Lower leg skin (tissue), 4 donors: ENCODE measurements at regions not wholly inside any gene's neighbourhood (a gene's known extent, or its start where the extent isn't known, plus 50 kb on each side); places are given as distances from the start of the nearest gene placed in this dataset.
"Not testable (repeated sequence)": the region's sequence is repeated elsewhere in the genome, so short reads cannot be mapped to it uniquely, and the experiment has no call there.

Source experiments
- DNase-seq, 2 donors: peaks; one replicate each; pipeline ENCODE4 v3.0.0-alpha.2; 2019; ENCODE audit warnings: low spot score in 2 of 2
- H3K4me3 ChIP-seq: fragments of 200-600 bp; sonication (generic); 2 replicates; pipeline ENCODE4 v1.5.1; 2017; ENCODE audit warnings: mild to moderate bottlenecking, low read depth; ENCODE audit not compliant: poor library complexity, severe bottlenecking
- POLR2A ChIP-seq, 2 donors: fragments of 450-650 bp; IDR thresholded peaks; one replicate each; pipeline ENCODE4 v1.6.1; 2016 to 2017; ENCODE audit warnings: antibody characterized with exemption in 2 of 2, mild to moderate bottlenecking in 1 of 2, moderate library complexity in 1 of 2
- WGBS, 2 donors: methylation state at CpG; one replicate each; pipeline ENCODE4 v1.1.5; 2018; 5-methylcytosine and 5-hydroxymethylcytosine counted together
- intact Hi-C: fragments of 100-400 bp; cut with DNase I; formaldehyde crosslinking; loops from one replicate; pipeline ENCODE4 v1.15.0; 2023; ENCODE audit warnings: low total_unique reads
- TF ChIP-seq, protein P1 (sequence below), 3 donors: fragments of 450-650 bp; IDR thresholded peaks; one replicate each; pipeline ENCODE4 v1.5.1; 2016; ENCODE audit warnings: antibody characterized with exemption in 3 of 3, mild to moderate bottlenecking in 3 of 3, moderate library complexity in 2 of 3

DNA sequence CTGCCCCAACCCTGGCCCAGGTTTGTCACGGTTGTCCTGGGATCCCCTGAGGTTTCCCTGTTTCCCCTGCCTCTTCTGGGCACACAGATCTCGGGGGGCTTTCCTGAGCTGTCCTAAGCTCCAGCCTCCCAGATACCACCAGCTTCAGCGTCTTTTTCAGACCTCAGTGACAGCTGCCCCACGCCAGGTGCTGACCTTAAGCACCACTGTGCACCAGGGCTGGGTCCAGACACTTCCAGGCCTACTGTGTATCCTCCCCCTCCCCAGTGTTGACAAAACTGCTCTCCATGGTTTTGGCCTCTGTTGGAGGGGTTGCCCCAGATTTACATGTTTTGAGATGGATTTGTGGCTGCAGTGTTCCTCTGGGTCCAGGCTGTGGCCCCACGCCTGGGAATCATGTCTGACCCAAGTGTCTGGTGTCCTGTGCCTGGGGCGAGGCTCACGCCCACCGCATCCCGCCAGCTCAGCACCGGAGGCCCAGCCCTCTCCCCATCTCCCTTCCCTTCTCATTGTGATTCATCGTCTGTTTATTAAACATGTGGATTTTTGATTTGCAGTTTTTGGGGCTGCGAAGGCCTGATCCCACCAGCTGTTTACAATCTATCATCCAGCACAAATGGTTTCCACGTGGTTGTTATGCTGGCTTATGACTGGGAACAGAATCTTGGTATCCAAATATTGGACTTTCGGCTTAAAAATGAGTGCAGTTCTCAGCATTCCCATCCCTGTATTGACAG, 82.1 kb downstream of the METRNL start:
- peak; percentile 44 to 90 for DNase-seq
- no peak overlapping the region for H3K4me3 ChIP-seq
- intact Hi-C loops = no loop called here
- 63 to 76% methylated on average over 14 of the region's 14 CpGs for WGBS, 2 donors
- TF ChIP-seq POLR2A (IDR thresholded peaks at IDR 0.05) = no peak
- TF ChIP-seq, protein P1, sequence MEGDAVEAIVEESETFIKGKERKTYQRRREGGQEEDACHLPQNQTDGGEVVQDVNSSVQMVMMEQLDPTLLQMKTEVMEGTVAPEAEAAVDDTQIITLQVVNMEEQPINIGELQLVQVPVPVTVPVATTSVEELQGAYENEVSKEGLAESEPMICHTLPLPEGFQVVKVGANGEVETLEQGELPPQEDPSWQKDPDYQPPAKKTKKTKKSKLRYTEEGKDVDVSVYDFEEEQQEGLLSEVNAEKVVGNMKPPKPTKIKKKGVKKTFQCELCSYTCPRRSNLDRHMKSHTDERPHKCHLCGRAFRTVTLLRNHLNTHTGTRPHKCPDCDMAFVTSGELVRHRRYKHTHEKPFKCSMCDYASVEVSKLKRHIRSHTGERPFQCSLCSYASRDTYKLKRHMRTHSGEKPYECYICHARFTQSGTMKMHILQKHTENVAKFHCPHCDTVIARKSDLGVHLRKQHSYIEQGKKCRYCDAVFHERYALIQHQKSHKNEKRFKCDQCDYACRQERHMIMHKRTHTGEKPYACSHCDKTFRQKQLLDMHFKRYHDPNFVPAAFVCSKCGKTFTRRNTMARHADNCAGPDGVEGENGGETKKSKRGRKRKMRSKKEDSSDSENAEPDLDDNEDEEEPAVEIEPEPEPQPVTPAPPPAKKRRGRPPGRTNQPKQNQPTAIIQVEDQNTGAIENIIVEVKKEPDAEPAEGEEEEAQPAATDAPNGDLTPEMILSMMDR (IDR thresholded peaks at IDR 0.05) = no peak

DNA sequence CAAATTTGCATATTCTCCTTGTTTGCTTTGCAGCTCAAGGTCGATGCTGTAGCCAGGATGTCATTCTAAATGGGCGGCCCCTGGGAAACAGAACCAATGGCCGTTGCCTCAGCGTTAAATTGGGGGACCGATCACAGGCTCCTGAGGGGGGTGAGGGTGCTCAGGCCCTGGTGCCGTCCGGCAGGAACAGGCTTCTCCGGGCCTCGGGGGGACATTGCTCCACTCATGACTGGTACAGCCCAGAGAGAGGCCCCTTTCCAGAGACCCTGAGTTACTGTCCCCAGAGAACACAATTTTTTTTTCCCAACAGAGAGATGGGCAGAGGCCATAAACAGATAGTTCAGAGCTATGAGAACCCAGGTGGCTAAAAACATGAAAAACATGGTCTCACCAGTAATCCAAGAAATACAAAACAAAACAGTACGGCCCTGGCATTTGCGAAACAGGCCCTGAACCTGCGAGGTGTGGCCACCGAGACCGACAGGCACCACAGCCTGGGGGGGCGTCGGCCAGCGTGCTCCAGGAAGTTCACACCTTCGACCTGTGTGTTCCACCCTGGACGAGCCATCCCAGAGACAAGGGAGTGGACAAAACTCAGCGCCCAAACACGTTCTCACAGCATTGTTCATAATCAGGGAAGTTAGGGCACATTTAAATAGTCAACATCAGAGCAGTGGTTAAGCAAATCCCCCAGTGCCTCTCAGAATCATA, 82.8 kb downstream of the METRNL start:
- intact Hi-C loops = no loop called here
- DNase-seq = peak; percentile 13 to 78
- WGBS, 2 donors = 73 to 74% methylated on average over 21 of the region's 21 CpGs
- TF ChIP-seq, protein P1 (IDR thresholded peaks at IDR 0.05) = no peak
- TF ChIP-seq POLR2A (IDR thresholded peaks at IDR 0.05) = no peak
- no peak overlapping the region for H3K4me3 ChIP-seq

DNA sequence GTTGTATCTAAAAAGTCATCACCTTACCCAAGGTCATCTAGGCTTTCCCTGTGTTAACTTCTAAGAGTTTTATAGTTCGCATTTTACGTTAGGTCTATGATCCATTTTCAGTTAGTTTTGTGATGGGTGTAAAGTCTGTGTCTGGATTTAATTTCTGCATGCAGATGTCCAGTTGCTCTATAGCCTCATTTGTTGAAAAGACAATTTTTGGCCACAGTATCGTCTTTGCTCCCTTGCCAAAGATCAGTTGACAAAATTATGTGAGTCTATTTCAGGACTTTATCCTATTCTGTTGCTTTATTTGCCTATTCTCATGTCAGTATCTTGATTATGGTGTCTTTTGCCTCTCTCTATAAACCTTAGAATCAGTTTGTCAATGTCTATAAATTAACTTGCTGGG, 85.1 kb downstream of the METRNL start:
- no peak for DNase-seq
- H3K4me3 ChIP-seq = no peak overlapping the region
- TF ChIP-seq, protein P1 (IDR thresholded peaks at IDR 0.05) = no peak
- TF ChIP-seq POLR2A (IDR thresholded peaks at IDR 0.05) = no peak
- intact Hi-C loops = no loop called here
- WGBS, 2 donors = 61 to 68% methylated on average over 3 of the region's 3 CpGs

DNA sequence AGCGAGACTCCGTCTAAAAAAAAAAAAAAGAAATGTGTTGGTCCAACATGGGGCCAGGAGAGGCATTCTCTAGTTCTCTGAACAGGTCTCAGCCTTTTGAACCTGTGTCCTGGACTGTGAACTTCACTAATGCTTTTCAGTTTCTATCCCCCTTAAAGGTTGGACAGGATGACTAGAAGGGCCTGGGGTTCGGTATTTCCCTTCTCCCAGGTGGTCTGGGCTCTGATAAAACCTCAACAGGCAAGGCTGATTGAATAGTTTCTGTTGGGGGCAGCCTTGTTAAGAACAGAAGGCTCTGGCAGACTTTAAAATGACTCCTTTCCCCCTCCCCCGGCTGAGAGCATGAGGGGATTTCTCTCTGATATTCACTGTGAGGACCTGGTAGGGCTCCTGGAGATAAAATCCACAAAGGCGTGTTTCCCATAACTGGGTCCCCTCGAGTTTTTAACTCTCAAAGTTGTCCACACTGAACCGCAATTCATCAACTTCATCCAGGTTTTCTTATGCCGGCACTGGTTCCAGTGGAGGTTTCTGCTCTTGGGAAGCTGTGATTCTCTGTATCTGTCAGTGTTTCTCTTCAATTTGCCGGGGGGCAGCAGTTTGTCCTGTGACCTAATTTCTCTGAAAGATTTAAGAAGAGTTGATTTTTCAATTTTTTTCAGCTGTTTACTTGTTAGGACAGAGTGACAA, 91.3 kb downstream of the METRNL start:
- H3K4me3 ChIP-seq = no peak overlapping the region
- intact Hi-C loops = no loop called here
- TF ChIP-seq POLR2A (IDR thresholded peaks at IDR 0.05) = no peak
- TF ChIP-seq, protein P1 (IDR thresholded peaks at IDR 0.05) = no peak
- peak in 1 of 2 donors; percentile 79 for DNase-seq
- WGBS, 2 donors = 66 to 73% methylated on average over 9 of the region's 9 CpGs

DNA sequence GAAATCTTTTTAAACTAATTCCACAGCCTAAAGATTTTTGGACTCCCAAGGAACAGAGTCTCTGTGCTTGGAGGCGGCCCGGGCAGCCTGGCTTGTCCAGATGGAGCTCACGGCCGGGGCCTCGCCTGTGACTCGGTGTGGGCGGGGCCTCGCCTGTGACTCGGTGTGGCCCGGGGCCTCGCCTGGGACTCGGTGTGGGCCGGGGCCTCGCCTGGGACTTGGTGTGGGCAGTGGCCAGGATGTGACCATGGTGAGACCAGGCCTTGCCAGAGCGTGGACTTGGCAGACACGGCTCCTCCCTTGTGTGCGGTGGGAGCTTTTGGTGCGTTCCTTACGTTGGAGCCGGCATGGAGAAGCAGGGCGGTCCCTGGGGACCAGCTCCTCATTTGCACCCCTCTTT, 92.3 kb downstream of the METRNL start:
- H3K4me3 ChIP-seq = no peak overlapping the region
- DNase-seq = peak; percentile 15 to 79
- intact Hi-C loops = no loop called here
- 49 to 70% methylated on average over 14 to 21 of the region's 21 CpGs for WGBS, 2 donors
- TF ChIP-seq POLR2A (IDR thresholded peaks at IDR 0.05) = no peak
- TF ChIP-seq, protein P1 (IDR thresholded peaks at IDR 0.05) = no peak

DNA sequence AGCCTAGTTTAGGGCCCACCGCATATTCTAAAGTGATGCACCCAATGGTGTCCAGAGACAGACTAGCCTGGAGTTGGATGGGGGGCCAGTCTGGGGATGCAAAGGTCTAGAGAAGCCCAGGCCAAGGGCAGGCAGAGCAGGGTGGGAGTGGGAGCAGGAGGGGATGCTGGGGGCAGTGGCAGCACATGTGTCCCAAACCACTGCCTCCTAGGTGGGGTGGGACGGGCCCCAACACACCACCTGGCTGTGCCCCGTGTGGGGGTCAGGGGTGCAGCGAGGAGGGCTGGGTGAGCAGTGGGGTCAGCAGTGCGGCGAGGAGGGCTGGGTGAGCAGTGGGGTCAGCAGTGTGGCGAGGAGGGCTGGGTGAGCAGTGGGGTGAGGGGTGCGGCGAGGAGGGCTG, 92.7 kb downstream of the METRNL start:
- peak in 1 of 2 donors; percentile 61 for DNase-seq
- H3K4me3 ChIP-seq, intact Hi-C loops: not testable (repeated sequence)
- 89 to 90% methylated on average over 6 to 8 of the region's 9 CpGs for WGBS, 2 donors

DNA sequence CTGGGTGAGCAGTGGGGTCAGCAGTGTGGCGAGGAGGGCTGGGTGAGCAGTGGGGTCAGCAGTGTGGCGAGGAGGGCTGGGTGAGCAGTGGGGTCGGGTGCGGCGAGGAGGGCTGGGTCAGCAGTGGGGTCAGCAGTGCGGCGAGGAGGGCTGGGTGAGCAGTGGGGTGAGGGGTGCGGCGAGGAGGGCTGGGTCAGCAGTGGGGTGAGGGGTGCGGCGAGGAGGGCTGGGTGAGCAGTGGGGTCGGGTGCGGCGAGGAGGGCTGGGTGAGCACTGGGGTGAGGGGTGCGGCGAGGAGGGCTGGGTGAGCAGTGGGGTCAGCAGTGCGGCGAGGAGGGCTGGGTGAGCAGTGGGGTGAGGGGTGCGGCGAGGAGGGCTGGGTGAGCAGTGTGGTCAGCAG, 93.2 kb downstream of the METRNL start:
- 83 to 89% methylated on average over 7 to 20 of the region's 20 CpGs for WGBS, 2 donors
- intact Hi-C loops, H3K4me3 ChIP-seq: not testable (repeated sequence)
- DNase-seq = peak in 1 of 2 donors; percentile 63

DNA sequence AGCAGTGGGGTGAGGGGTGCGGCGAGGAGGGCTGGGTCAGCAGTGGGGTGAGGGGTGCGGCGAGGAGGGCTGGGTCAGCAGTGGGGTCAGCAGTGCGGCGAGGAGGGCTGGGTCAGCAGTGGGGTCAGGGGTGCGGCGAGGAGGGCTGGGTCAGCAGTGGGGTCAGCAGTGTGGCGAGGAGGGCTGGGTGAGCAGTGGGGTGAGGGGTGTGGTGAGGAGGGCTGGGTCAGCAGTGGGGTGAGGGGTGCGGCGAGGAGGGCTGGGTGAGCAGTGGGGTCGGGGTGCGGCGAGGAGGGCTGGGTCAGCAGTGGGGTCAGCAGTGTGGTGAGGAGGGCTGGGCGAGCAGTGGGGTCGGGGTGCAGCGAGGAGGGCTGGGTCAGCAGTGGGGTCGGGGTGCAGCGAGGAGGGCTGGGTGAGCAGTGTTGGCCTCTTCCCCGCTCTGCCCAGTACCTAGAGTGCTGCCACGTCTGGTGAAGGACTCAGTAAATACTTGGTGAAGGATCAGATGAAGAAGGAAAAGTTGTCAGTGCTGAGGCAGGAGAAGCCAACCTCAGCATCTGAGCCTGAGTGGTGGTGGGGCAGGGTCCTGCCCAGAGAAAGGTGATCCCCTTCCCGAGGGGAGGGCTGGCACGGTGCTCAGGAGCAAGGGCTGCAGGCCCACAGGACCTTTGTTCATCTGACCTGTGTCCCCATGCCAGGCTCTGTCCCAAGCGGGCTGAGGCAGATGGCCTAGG, 93.9 kb downstream of the METRNL start:
- 81 to 87% methylated on average over 17 to 21 of the region's 24 CpGs for WGBS, 2 donors
- DNase-seq = peak in 1 of 2 donors; percentile 85
- H3K4me3 ChIP-seq, intact Hi-C loops: not testable (repeated sequence)
